GM06990 (cell line): ENCODE measurements at regions not wholly inside any gene's neighbourhood (a gene's known extent, or its start where the extent isn't known, plus 50 kb on each side); places are given as distances from the start of the nearest gene placed in this dataset.
"Not testable (repeated sequence)": the region's sequence is repeated elsewhere in the genome, so short reads cannot be mapped to it uniquely, and the experiment has no call there.

Experiments used
- DNase-seq: peaks from one replicate; pipeline ENCODE4 v3.0.0-alpha.2; 2011; ENCODE audit not compliant: insufficient read length; ENCODE audit errors: extremely low read depth
- H3K27me3 ChIP-seq: replicated peaks from 2 replicates; pipeline ENCODE4 v1.6.0; 2011; ENCODE audit warnings: low read length; ENCODE audit not compliant: control insufficient read depth, insufficient read depth
- H3K36me3 ChIP-seq: 2 replicates; pipeline ENCODE4 v1.5.1; 2011; ENCODE audit warnings: low read length; ENCODE audit not compliant: control insufficient read depth, insufficient read depth
- H3K4me3 ChIP-seq: replicated peaks from 2 replicates; pipeline ENCODE4 v1.5.1; 2011; ENCODE audit warnings: low read depth, mild to moderate bottlenecking, control low read depth, low read length
- TF ChIP-seq, protein P1 (sequence below): IDR thresholded peaks from 2 replicates; pipeline ENCODE4 v1.5.1; 2011; ENCODE audit warnings: low read length, control low read depth, mild to moderate bottlenecking, inconsistent platforms; ENCODE audit not compliant: insufficient read depth, poor library complexity, severe bottlenecking

DNA sequence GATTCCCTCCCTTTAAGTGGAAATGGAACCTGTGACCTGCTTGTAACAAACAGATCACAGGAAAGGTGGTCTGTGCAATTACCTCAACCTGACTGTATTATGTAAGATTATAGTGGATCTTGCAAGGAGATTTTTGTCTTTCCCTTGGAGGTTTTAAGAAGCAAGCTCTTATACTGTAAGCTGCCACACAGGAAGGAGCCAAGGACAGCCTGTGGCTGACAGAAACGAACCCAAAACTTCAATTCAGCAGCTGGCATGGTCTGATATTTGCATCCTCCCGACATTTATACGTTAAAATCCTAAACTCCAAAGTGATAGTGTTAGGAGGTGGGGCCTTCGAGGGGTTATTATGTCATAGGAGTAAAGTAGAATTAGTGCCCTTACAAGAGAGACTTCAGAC lies 711.8 kb upstream of the CTNND2 start:
- Histone ChIP-seq H3K27me3 (no peaks in the 10 kb centered on the region), H3K4me3 (no peak overlapping the region), H3K36me3 (no peaks in the 10 kb centered on the region)
- DNase-seq = no peak
- TF ChIP-seq, protein P1, sequence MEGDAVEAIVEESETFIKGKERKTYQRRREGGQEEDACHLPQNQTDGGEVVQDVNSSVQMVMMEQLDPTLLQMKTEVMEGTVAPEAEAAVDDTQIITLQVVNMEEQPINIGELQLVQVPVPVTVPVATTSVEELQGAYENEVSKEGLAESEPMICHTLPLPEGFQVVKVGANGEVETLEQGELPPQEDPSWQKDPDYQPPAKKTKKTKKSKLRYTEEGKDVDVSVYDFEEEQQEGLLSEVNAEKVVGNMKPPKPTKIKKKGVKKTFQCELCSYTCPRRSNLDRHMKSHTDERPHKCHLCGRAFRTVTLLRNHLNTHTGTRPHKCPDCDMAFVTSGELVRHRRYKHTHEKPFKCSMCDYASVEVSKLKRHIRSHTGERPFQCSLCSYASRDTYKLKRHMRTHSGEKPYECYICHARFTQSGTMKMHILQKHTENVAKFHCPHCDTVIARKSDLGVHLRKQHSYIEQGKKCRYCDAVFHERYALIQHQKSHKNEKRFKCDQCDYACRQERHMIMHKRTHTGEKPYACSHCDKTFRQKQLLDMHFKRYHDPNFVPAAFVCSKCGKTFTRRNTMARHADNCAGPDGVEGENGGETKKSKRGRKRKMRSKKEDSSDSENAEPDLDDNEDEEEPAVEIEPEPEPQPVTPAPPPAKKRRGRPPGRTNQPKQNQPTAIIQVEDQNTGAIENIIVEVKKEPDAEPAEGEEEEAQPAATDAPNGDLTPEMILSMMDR = no peak

DNA sequence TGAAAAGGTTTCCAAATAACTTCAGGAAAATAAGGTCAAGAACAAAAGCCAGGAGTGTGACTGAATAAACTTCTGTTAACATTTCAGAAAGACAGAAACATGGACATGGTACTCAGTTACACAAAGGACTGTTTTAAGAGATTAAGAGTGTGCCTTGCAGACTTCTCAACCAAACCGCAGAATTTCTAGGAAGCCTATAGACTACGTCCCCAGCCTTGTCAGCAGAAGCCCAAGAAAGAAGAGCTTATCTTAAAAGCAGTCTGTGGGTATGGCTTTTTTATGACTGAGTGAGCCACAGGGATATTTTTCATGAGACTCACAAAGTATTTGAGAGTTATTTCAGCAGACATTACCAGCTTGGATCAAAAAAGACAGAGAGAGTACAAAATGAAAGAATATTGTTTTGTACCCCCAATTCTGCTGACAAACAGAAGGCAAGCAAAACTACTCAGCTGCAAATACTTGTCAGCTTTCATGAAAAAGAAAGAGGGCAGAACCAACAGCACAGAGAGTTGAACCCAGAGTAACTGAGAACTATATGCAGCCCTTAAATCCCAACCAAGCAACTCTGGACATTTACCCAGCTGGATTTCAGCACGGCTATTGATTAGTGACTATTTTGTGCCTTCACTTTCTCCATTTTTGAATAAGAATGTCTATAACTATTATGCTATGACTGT lies 711.0 kb upstream of the CTNND2 start:
- no peak overlapping the region for H3K4me3 ChIP-seq
- no peaks in the 10 kb centered on the region for H3K27me3 ChIP-seq
- no peaks in the 10 kb centered on the region for H3K36me3 ChIP-seq
- no peak for DNase-seq
- TF ChIP-seq, protein P1 = no peak

DNA sequence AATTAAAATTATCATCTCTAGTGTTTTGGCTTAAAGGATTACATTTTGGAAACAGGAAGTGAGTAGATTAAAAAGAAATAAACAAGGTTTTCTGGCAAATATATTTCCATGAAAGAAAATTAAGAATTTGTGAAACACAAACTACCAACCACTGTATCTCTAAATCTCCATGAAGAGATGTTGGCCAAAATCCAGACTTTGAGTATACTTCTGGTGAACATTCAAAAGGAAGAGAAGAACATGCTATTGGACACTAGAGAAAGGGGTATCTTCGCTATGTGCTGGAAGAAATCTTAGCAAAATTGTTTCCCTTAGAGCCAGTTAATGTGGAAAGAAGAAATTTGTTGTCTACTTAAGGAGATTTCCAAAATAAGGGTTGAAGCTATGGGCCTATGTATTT lies 710.4 kb upstream of the CTNND2 start:
- Histone ChIP-seq H3K27me3 (no peaks in the 10 kb centered on the region), H3K4me3 (no peak overlapping the region), H3K36me3 (no peaks in the 10 kb centered on the region)
- TF ChIP-seq, protein P1 = no peak
- no peak for DNase-seq

DNA sequence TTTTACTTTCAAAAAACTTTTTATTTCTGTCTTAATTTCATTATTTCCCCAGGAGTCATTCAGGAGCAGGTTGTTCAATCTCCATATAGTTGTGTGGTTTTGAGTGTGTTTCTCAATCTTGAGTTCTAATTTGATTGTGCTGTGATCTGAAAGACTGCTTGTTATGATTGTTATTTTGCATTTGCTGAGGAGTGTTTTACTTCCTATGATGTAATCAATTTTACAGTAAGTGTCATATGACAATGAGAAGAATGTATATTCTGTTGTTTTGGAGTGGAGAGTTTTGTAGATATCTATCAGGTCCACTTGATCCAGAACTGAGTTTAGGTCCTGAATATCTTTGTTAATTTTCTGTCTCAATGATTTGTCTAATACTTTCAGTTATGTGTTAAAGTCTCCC lies 706.9 kb upstream of the CTNND2 start:
- Histone ChIP-seq H3K36me3 (no peaks in the 10 kb centered on the region), H3K4me3 (no peak overlapping the region), H3K27me3 (no peaks in the 10 kb centered on the region)
- DNase-seq = no peak
- TF ChIP-seq, protein P1 = no peak

DNA sequence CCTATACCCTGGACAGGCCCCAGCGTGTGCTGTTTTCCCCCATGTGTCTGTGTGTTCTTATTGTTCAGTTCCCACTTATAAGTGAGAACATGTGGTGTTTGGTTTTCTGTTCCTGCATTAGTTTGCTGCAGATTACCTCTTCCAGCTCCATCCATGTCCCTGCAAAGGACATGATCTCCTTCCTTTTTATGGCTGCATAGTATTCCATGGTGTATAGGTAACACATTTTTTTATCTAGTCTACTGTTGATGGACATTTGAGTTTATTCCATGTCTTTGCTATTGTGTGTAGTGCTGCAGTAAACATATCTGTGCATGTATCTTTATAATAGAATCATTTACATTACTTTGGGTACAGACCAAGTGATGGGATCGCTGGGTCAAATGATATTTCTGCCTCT lies 703.6 kb upstream of the CTNND2 start:
- H3K36me3 ChIP-seq, H3K4me3 ChIP-seq, H3K27me3 ChIP-seq, DNase-seq: not testable (repeated sequence)

DNA sequence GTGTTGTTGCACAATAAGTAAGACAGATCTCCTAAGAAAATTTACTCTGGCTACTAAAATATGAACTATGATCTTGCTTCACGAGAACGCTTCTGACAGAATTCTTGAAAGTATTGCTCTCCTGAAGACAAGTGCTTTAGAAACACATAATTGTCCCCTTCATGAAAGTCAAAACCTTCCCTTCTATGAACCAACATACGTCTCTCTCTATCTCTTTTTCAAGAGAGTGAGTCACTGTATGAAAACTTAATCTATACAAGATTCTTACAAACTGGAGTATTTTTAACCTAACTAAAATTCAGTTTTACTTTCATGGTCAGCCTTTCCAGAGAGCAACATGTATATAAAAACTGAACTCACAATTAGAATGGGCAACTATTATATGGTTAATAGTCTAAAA lies 688.0 kb upstream of the CTNND2 start:
- Histone ChIP-seq H3K27me3 (no peaks in the 10 kb centered on the region), H3K4me3 (no peak overlapping the region), H3K36me3 (no peaks in the 10 kb centered on the region)
- no peak for DNase-seq
- TF ChIP-seq, protein P1 = no peak
